Endothelial cell of umbilical vein (primary cell): ENCODE measurements at regions not wholly inside any gene's neighbourhood (a gene's known extent, or its start where the extent isn't known, plus 50 kb on each side); places are given as distances from the start of the nearest gene placed in this dataset.

Experiments used
- BruUV-seq: library from RNA; stranded (reverse); fragments of 400-500 nt; replicated peaks from 2 replicates; lab custom pipeline; 2021; lab: Mats Ljungman, UMichigan
- CTCF ChIA-PET: fragments of 300-600, 350-600 bp; sonication (Branson Sonifier 250); formaldehyde crosslinking; loops from one replicate; lab custom pipeline; 2021; ENCODE audit warnings: antibody characterized with exemption, inconsistent platforms; lab: Charles Lee
- POLR2A ChIA-PET: fragments of 300-600, 350-600 bp; sonication (Branson Sonifier 250); formaldehyde crosslinking; loops from one replicate; lab custom pipeline; 2021; ENCODE audit warnings: antibody characterized with exemption, inconsistent platforms; lab: Charles Lee
- DNase-seq: peaks from one replicate; pipeline ENCODE4 v3.0.0-alpha.2; 2011; ENCODE audit warnings: low read depth, low spot score
- FAIRE-seq: peaks from 2 replicates; lab custom pipeline; 2011; peaks lifted over from hg19 to GRCh38; lab: Jason Lieb, UNC
- H2AFZ ChIP-seq: 2 replicates; pipeline ENCODE4 v1.6.0; 2012; ENCODE audit warnings: low read depth, low read length, control low read depth, inconsistent platforms
- H3K27ac ChIP-seq: 2 replicates; pipeline ENCODE4 v1.5.1; 2011; ENCODE audit warnings: low read depth, mild to moderate bottlenecking, control low read depth, low read length, moderate library complexity; ENCODE audit not compliant: insufficient read depth
- H3K27me3 ChIP-seq, 2 experiments: 2 replicates each; pipeline versions ENCODE4 v1.6.0 to v1.6.1; 2011; ENCODE audit warnings: low read length in 2 of 2, mixed read lengths in 1 of 2; ENCODE audit not compliant: control insufficient read depth in 2 of 2, insufficient read depth in 2 of 2
- H3K36me3 ChIP-seq, 2 experiments: 2 replicates in 1 of 2; 3 replicates in 1 of 2; pipeline ENCODE4 v1.5.1; 2011; ENCODE audit warnings: low read length in 2 of 2, mild to moderate bottlenecking in 1 of 2, moderate library complexity in 1 of 2; ENCODE audit not compliant: control insufficient read depth in 2 of 2, insufficient read depth in 2 of 2; ENCODE audit errors: extremely low read depth in 1 of 2
- H3K4me1 ChIP-seq: 3 replicates; pipeline ENCODE4 v1.5.1; 2011; ENCODE audit warnings: mild to moderate bottlenecking, low read length; ENCODE audit not compliant: control insufficient read depth, insufficient read depth; ENCODE audit errors: extremely low read depth
- H3K4me2 ChIP-seq: 2 replicates; pipeline ENCODE4 v1.6.1; 2011; ENCODE audit warnings: low read length, control low read depth, mixed read lengths; ENCODE audit not compliant: insufficient read depth
- H3K4me3 ChIP-seq, 3 experiments: fragments of 200-600 bp in 1 of 3; sonication (generic), shearing (Covaris generic) in 1 of 3; replicated peaks in 1 of 3; 2 replicates each; pipeline ENCODE4 v1.5.1; 2011 to 2016; ENCODE audit warnings: control low read depth in 3 of 3, low read length in 3 of 3, mild to moderate bottlenecking in 2 of 3, inconsistent platforms in 1 of 3, low read depth in 1 of 3, moderate library complexity in 1 of 3; ENCODE audit not compliant: insufficient read depth in 1 of 3
- H3K79me2 ChIP-seq: 2 replicates; pipeline ENCODE4 v1.6.0; 2012; ENCODE audit warnings: low read length, inconsistent platforms; ENCODE audit not compliant: control insufficient read depth, insufficient read depth
- H3K9ac ChIP-seq: replicated peaks from 2 replicates; pipeline ENCODE3; 2011; ENCODE audit warnings: low read length, control low read depth; ENCODE audit not compliant: insufficient read depth; ENCODE audit errors: extremely low read depth
- H3K9me1 ChIP-seq: replicated peaks from 3 replicates; pipeline ENCODE4 v1.6.0; 2011; ENCODE audit warnings: mild to moderate bottlenecking, low read length; ENCODE audit not compliant: control insufficient read depth, insufficient read depth; ENCODE audit errors: extremely low read depth
- H3K9me3 ChIP-seq: replicated peaks from 2 replicates; pipeline ENCODE4 v1.5.1; 2012; ENCODE audit warnings: low read length, inconsistent platforms; ENCODE audit not compliant: control insufficient read depth, insufficient read depth
- H4K20me1 ChIP-seq: replicated peaks from 2 replicates; pipeline ENCODE3; 2011; ENCODE audit warnings: mild to moderate bottlenecking, low read length; ENCODE audit not compliant: control insufficient read depth, insufficient read depth; ENCODE audit errors: extremely low read depth
- CTCF ChIP-seq, 2 donors: IDR thresholded peaks; 1 replicate in 1 of 2; 2 replicates in 1 of 2; pipeline ENCODE4 v1.5.1; 2011; ENCODE audit warnings: low read length in 2 of 2, mild to moderate bottlenecking in 2 of 2, moderate library complexity in 2 of 2, control low read depth in 1 of 2, inconsistent platforms in 1 of 2, low read depth in 1 of 2; ENCODE audit not compliant: insufficient read depth in 1 of 2; ENCODE audit errors: extremely low read depth in 1 of 2
- EZH2 ChIP-seq: IDR thresholded peaks from 2 replicates; pipeline ENCODE4 v1.6.1; 2012; ENCODE audit warnings: borderline replicate concordance, low read depth, mild to moderate bottlenecking, moderate library complexity, low read length, inconsistent platforms; ENCODE audit not compliant: severe bottlenecking
- FOS ChIP-seq: IDR thresholded peaks from 2 replicates; pipeline ENCODE4 v1.6.1; 2011; ENCODE audit warnings: mild to moderate bottlenecking, low read length, moderate library complexity, borderline replicate concordance; ENCODE audit not compliant: insufficient read depth
- GATA2 ChIP-seq: IDR thresholded peaks from 2 replicates; pipeline ENCODE4 v1.7.0; 2011; ENCODE audit warnings: low read depth, mild to moderate bottlenecking, moderate library complexity, mixed read lengths, low read length; ENCODE audit not compliant: insufficient read length, insufficient read depth
- JUN ChIP-seq: IDR thresholded peaks from 2 replicates; pipeline ENCODE4 v1.6.1; 2011; ENCODE audit warnings: borderline replicate concordance, low read depth; ENCODE audit not compliant: insufficient read length, insufficient read depth
- MAX ChIP-seq: IDR thresholded peaks from 2 replicates; pipeline ENCODE4 v1.6.1; 2011; ENCODE audit not compliant: insufficient read depth, insufficient read length
- MYC ChIP-seq: IDR thresholded peaks from one replicate; pipeline ENCODE4 v1.6.1; 2011; ENCODE audit warnings: mild to moderate bottlenecking, low read depth, low read length
- POLR2A ChIP-seq: IDR thresholded peaks from 2 replicates; pipeline ENCODE4 v1.6.1; 2012; ENCODE audit warnings: low read depth, mild to moderate bottlenecking, control low read depth, low read length
- POLR2AphosphoS5 ChIP-seq: IDR thresholded peaks from 2 replicates; pipeline ENCODE4 v1.6.1; 2012; ENCODE audit warnings: low read depth, mild to moderate bottlenecking, control low read depth, low read length, moderate library complexity; ENCODE audit not compliant: insufficient read depth
- dilution Hi-C: fragments of 300-500 bp; cut with MboI; formaldehyde crosslinking; loops from one replicate; pipeline ENCODE4 v1.15.0; 2019; ENCODE audit warnings: low sequenced_read_pairs; ENCODE audit not compliant: extremely low pct_ligation_motif_present
- intact Hi-C: fragments of 100-400 bp; cut with micrococcal nuclease; formaldehyde crosslinking; loops from one replicate; pipeline ENCODE4 v1.10.0; 2022

- ChIA-PET CTCF (interaction anchor here (1.0 kb wide), 1 partner anchor 28 kb away, joined by 3 read pairs; no protein-coding TSS in a partner anchor), POLR2A (no interaction called here)
- Histone ChIP-seq H3K9me1 (no peaks in the 10 kb centered on the region), H3K4me1 (no peaks in the 10 kb centered on the region), H3K27ac (no peak overlapping the region), H3K4me3 (no peak overlapping the region), H4K20me1 (no peaks in the 10 kb centered on the region), H3K9me3 (no peaks in the 10 kb centered on the region), H3K9ac (no peak overlapping the region), H3K27me3 (no peaks in the 10 kb centered on the region), H3K79me2 (no peaks in the 10 kb centered on the region), H3K36me3 (no peaks in the 10 kb centered on the region), H3K4me2 (no peak overlapping the region), H2AFZ (no peak overlapping the region)
- DNase-seq (no peak), FAIRE-seq (no peak)
- no TSS peak for BruUV-seq
- intact Hi-C loops (no loop called here), dilution Hi-C loops (no loop called here)
- TF ChIP-seq EZH2: no peak
- TF ChIP-seq MYC: no peak
- no peak for TF ChIP-seq FOS
- TF ChIP-seq CTCF (IDR thresholded peaks at IDR 0.05; ENCODE audit: extremely low read depth in 1 of 2, insufficient read depth in 1 of 2, low read depth in 1 of 2, low read length in 2 of 2): no peak
Observed at GRCh38 chr2:223431479-223431878, 170.7 kb downstream of the SCG2 start.

GRCh38 chr2:223433461-223433860, 168.7 kb downstream of the SCG2 start:
- ChIA-PET POLR2A (no interaction called here), CTCF (no interaction called here)
- no TSS peak for BruUV-seq
- no peaks in the 10 kb centered on the region for H3K4me1 ChIP-seq
- H3K36me3 ChIP-seq: no peaks in the 10 kb centered on the region
- DNase-seq (no peak), FAIRE-seq (no peak)
- intact Hi-C loops (no loop called here), dilution Hi-C loops (no loop called here)
- TF ChIP-seq POLR2A: no peak
- no peak for TF ChIP-seq GATA2
- no peak for TF ChIP-seq MYC
- no peak for TF ChIP-seq MAX
- TF ChIP-seq POLR2AphosphoS5: no peak
- TF ChIP-seq FOS: no peak
- TF ChIP-seq EZH2: no peak
- TF ChIP-seq JUN: no peak
- no peak for TF ChIP-seq CTCF (IDR thresholded peaks at IDR 0.05; ENCODE audit: extremely low read depth in 1 of 2, insufficient read depth in 1 of 2, low read depth in 1 of 2, low read length in 2 of 2)
- no peak overlapping the region for H2AFZ ChIP-seq
- H3K9ac ChIP-seq: no peak overlapping the region
- no peaks in the 10 kb centered on the region for H3K9me1 ChIP-seq
- H3K79me2 ChIP-seq: no peaks in the 10 kb centered on the region
- H3K9me3 ChIP-seq: no peaks in the 10 kb centered on the region
- no peak overlapping the region for H3K4me3 ChIP-seq
- no peaks in the 10 kb centered on the region for H3K27me3 ChIP-seq
- no peaks in the 10 kb centered on the region for H4K20me1 ChIP-seq
- no peak overlapping the region for H3K27ac ChIP-seq
- no peak overlapping the region for H3K4me2 ChIP-seq
